Coronary artery (tissue), 2 donors: ENCODE measurements at regions not wholly inside any gene's neighbourhood (a gene's known extent, or its start where the extent isn't known, plus 50 kb on each side); places are given as distances from the start of the nearest gene placed in this dataset.

ENCODE experiments used
- DNase-seq: peaks from one replicate; pipeline ENCODE4 v3.0.0-alpha.2; 2017; ENCODE audit warnings: low spot score
- H3K27ac ChIP-seq, 2 donors: fragments of 200-600 bp; sonication (generic); one replicate each; pipeline ENCODE4 v1.5.1; 2016 to 2019
- H3K4me3 ChIP-seq: fragments of 200-600 bp; sonication (generic); 2 replicates; pipeline ENCODE4 v1.5.1; 2016; ENCODE audit warnings: mild to moderate bottlenecking, moderate library complexity
- TF ChIP-seq, protein P1 (sequence below): fragments of 200-600 bp; sonication (generic); IDR thresholded peaks from one replicate; pipeline ENCODE4 v1.5.1; 2019; ENCODE audit warnings: antibody characterized with exemption

GRCh38 chr9:106058460-106058859 is 364.1 kb downstream of the TMEM38B start:
- no peak overlapping the region for H3K27ac ChIP-seq
- no peak overlapping the region for H3K4me3 ChIP-seq
- no peak for DNase-seq
- TF ChIP-seq, protein P1, sequence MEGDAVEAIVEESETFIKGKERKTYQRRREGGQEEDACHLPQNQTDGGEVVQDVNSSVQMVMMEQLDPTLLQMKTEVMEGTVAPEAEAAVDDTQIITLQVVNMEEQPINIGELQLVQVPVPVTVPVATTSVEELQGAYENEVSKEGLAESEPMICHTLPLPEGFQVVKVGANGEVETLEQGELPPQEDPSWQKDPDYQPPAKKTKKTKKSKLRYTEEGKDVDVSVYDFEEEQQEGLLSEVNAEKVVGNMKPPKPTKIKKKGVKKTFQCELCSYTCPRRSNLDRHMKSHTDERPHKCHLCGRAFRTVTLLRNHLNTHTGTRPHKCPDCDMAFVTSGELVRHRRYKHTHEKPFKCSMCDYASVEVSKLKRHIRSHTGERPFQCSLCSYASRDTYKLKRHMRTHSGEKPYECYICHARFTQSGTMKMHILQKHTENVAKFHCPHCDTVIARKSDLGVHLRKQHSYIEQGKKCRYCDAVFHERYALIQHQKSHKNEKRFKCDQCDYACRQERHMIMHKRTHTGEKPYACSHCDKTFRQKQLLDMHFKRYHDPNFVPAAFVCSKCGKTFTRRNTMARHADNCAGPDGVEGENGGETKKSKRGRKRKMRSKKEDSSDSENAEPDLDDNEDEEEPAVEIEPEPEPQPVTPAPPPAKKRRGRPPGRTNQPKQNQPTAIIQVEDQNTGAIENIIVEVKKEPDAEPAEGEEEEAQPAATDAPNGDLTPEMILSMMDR = no peak

- TF ChIP-seq, protein P1 = no peak
- H3K4me3 ChIP-seq = no peak overlapping the region
- no peak for DNase-seq
- H3K27ac ChIP-seq = no peak overlapping the region
These were observed 365.5 kb downstream of the TMEM38B start for GRCh38 chr9:106059886-106060285.

- TF ChIP-seq, protein P1 = no peak
- Histone ChIP-seq H3K4me3 (no peak overlapping the region), H3K27ac (no peak overlapping the region)
- no peak for DNase-seq
These were observed 366.5 kb downstream of the TMEM38B start for GRCh38 chr9:106060885-106061284.

DNA sequence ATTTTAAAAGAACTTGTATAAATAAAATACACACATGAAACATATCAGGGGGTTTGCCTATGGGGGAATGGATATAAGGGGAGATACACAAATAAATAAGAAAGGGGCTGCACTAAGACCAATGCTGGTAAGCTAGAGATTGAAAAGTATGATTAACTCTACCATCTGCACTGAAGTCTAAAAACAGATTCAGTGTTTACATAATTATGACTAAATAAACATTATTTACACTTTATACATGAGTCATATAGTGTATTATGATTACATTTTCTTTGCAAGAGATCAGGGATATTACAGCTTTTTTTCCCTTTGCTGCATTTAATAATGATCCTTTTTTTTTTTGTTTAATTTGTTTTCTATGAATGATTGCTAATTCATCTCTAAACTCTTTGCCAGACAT is 367.9 kb downstream of the TMEM38B start:
- H3K27ac ChIP-seq = no peak overlapping the region
- no peak for DNase-seq
- TF ChIP-seq, protein P1 = no peak
- no peak overlapping the region for H3K4me3 ChIP-seq

DNA sequence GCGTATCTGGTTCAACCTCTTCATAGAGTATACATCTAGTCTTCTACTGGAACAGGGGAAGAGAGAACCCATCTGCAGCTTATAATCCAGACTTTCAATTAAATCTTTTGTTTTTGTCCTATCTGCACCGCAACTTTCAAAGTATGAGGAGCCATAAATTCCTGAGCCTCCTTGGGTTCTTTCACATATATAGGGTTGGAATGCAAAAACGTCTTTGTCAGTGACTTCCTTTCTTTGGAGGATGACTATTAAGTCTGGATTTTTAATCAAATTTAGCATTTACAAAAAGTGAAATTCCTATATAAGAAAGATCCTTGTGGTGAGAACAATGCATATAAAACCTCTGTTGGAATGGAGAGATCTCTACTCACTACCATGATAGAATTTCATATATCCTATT is 370.8 kb downstream of the TMEM38B start:
- Histone ChIP-seq H3K27ac (no peak overlapping the region), H3K4me3 (no peak overlapping the region)
- DNase-seq = no peak
- TF ChIP-seq, protein P1 = no peak

DNA sequence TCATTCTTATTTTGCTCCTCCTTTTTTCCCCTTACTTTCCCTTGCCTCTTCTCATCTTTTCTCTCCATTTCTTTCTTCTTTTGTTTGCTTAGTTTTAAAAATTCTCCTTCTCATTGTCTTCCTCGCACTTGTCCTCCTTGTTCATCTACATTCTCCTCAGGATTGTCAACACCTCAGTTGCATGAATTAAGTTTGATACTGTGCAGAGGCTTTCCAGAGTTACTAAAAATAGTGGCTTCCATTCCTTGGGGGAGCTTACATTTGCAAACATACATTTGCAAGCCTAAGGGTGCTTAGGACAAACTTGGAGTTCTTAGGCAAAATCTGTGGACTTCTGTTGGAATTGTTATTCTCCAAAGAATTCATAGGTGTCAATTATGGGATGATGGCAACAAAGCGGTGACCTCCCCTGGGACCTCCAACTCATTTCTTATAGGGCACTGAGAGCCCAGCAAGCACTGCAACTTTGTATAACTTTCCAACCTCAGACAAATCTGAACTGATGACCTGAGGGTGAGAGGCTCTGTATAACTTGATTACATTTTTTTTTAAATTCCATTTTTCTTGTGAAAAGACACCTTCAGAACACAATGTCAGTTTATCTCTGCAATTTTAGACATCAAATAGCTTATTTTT is 371.4 kb downstream of the TMEM38B start:
- no peak overlapping the region for H3K4me3 ChIP-seq
- H3K27ac ChIP-seq = no peak overlapping the region
- TF ChIP-seq, protein P1 = no peak
- no peak for DNase-seq

DNA sequence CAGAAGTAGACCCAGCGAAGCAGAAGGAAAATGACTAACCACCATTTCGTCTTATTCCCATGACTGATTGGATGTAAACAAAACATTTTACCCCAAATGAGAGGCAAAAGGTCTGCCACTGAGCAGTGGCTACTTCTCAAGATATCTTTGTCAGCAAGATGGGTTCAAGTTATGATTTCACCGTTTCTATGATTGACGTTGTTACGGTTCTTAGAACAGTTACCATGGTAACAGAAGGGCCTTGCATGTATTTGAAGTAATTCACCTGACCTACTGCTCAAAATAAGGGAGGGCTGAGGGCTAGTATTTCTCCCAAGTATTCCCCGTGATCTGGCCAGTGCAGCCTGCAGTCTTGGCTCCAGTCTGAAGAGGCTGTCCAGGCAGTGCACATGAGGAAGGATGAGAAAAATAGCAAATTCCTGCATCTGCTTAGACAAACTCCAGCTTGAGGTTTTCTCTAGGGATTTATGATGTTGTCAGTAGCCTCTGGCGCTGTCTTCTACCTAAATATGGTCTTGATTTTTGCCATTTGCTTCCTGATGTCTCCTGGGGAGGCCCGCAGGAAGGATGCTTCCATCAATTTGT is 372.7 kb downstream of the TMEM38B start:
- no peak for DNase-seq
- TF ChIP-seq, protein P1 = no peak
- Histone ChIP-seq H3K27ac (no peak overlapping the region), H3K4me3 (no peak overlapping the region)
